Endothelial cell (in vitro differentiated cells): ENCODE measurements at regions not wholly inside any gene's neighbourhood (a gene's known extent, or its start where the extent isn't known, plus 50 kb on each side); places are given as distances from the start of the nearest gene placed in this dataset.

ENCODE experiments used
- DNase-seq: peaks from one replicate; pipeline ENCODE4 v3.0.0; 2021; ENCODE audit warnings: low spot score
- H3K27ac Mint-ChIP-seq: one replicate; pipeline ENCODE4 v1.8.0; 2021; ENCODE audit warnings: mixed read lengths, inconsistent platforms; ENCODE audit not compliant: unreplicated experiment
- H3K27me3 Mint-ChIP-seq: one replicate; pipeline ENCODE4 v1.8.0; 2021; ENCODE audit warnings: mild to moderate bottlenecking, moderate library complexity, mixed read lengths, inconsistent platforms; ENCODE audit not compliant: unreplicated experiment
- H3K36me3 Mint-ChIP-seq: one replicate; pipeline ENCODE4 v1.8.0; 2021; ENCODE audit warnings: mild to moderate bottlenecking, low read depth, mixed read lengths, inconsistent platforms; ENCODE audit not compliant: unreplicated experiment
- H3K4me1 Mint-ChIP-seq: one replicate; pipeline ENCODE4 v1.8.0; 2021; ENCODE audit warnings: mild to moderate bottlenecking, mixed read lengths, inconsistent platforms; ENCODE audit not compliant: unreplicated experiment
- H3K4me3 Mint-ChIP-seq: one replicate; pipeline ENCODE4 v1.8.0; 2021; ENCODE audit warnings: mild to moderate bottlenecking, mixed read lengths, inconsistent platforms; ENCODE audit not compliant: unreplicated experiment
- H3K9me3 Mint-ChIP-seq: one replicate; pipeline ENCODE4 v1.8.0; 2021; ENCODE audit warnings: mixed read lengths, inconsistent platforms; ENCODE audit not compliant: unreplicated experiment
- CTCF ChIP-seq: fragments of 200-600 bp; sonication (generic); IDR thresholded peaks from one replicate; pipeline ENCODE4 v1.5.0; 2021; ENCODE audit warnings: antibody characterized with exemption; ENCODE audit not compliant: unreplicated experiment

- H3K27me3 Mint-ChIP-seq, result no peaks in the 10 kb centered on the region
- H3K4me3 Mint-ChIP-seq, result no peak overlapping the region
- H3K36me3 Mint-ChIP-seq, result no peaks in the 10 kb centered on the region
- H3K27ac Mint-ChIP-seq, result no peak overlapping the region
- no peaks in the 10 kb centered on the region for H3K4me1 Mint-ChIP-seq
- no peak for DNase-seq
- TF ChIP-seq CTCF, result no peak
- no peaks in the 10 kb centered on the region for H3K9me3 Mint-ChIP-seq
Measured at GRCh38 chr14:38790916-38791315, 312.1 kb downstream of the SEC23A start.

GRCh38 chr14:38789805-38790204 lies 313.2 kb downstream of the SEC23A start:
- DNase-seq, result no peak
- H3K27ac Mint-ChIP-seq, result no peak overlapping the region
- H3K9me3 Mint-ChIP-seq, result no peaks in the 10 kb centered on the region
- H3K27me3 Mint-ChIP-seq, result no peaks in the 10 kb centered on the region
- no peak overlapping the region for H3K4me3 Mint-ChIP-seq
- TF ChIP-seq CTCF, result no peak
- no peaks in the 10 kb centered on the region for H3K4me1 Mint-ChIP-seq
- H3K36me3 Mint-ChIP-seq, result no peaks in the 10 kb centered on the region

GRCh38 chr14:38788060-38788459 lies 315.0 kb downstream of the SEC23A start:
- H3K9me3 Mint-ChIP-seq, result no peaks in the 10 kb centered on the region
- no peak for TF ChIP-seq CTCF
- H3K4me1 Mint-ChIP-seq, result no peaks in the 10 kb centered on the region
- no peak overlapping the region for H3K27ac Mint-ChIP-seq
- no peak for DNase-seq
- no peaks in the 10 kb centered on the region for H3K27me3 Mint-ChIP-seq
- no peak overlapping the region for H3K4me3 Mint-ChIP-seq
- H3K36me3 Mint-ChIP-seq, result no peaks in the 10 kb centered on the region

DNA sequence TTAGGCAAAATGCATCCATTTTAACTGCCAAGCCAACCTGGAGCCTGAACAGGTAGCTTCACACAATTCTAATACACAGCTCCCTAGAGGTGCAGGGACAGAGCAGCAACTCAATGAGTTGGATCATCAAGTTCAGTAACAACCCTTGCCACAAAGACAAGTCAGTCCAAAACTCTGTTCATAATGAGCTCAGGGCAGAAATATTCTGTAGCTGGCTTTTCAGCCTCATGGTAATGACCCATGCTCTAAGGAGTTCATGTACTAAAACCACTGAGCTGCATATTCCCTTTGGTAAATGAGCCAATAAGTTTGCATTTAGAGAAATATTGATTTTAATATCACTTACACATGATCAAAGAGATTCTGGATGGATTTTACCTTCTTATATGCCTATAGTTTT lies 316.1 kb downstream of the SEC23A start:
- Mint-ChIP-seq H3K9me3 (no peaks in the 10 kb centered on the region), H3K4me3 (no peak overlapping the region), H3K36me3 (no peaks in the 10 kb centered on the region), H3K27me3 (no peaks in the 10 kb centered on the region), H3K27ac (no peak overlapping the region), H3K4me1 (no peaks in the 10 kb centered on the region)
- no peak for DNase-seq
- no peak for TF ChIP-seq CTCF

GRCh38 chr14:38777401-38777800 lies 325.6 kb downstream of the SEC23A start:
- Mint-ChIP-seq H3K4me1 (no peaks in the 10 kb centered on the region), H3K9me3 (no peaks in the 10 kb centered on the region), H3K4me3 (no peak overlapping the region), H3K36me3 (no peaks in the 10 kb centered on the region), H3K27me3 (no peaks in the 10 kb centered on the region), H3K27ac (no peak overlapping the region)
- DNase-seq, result no peak
- no peak for TF ChIP-seq CTCF
